HG03025 (cell line): ENCODE measurements at regions not wholly inside any gene's neighbourhood (a gene's known extent, or its start where the extent isn't known, plus 50 kb on each side); places are given as distances from the start of the nearest gene placed in this dataset.
"Not testable (repeated sequence)": the region's sequence is repeated elsewhere in the genome, so short reads cannot be mapped to it uniquely, and the experiment has no call there.

Source experiments
- ATAC-seq: cut with Tn5 transposase; IDR thresholded peaks from one replicate; pipeline ENCODE4 v1.9.1; 2021; ENCODE audit warnings: mild to moderate bottlenecking, moderate library complexity; ENCODE audit not compliant: unreplicated experiment, low FRiP score

DNA sequence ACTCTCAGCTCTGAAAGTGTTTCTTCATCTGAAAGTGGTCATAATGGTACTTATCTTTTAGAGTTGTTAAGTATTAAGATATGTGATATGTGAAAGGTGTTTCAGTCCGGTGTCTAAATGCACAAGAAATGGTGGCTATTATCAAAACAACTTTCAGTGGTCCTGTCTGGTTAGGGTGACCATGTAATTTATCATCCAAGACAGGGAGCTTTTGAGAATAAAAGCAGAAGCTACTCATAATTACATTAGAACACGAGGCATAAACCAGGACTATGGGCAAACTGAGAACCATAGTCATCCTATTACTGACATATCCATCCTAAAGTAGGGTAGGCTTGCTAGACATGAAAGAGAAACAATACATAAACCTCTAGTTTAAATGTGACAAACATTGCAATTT lies 418.1 kb upstream of the SEMA6A start:
- no peak for ATAC-seq

DNA sequence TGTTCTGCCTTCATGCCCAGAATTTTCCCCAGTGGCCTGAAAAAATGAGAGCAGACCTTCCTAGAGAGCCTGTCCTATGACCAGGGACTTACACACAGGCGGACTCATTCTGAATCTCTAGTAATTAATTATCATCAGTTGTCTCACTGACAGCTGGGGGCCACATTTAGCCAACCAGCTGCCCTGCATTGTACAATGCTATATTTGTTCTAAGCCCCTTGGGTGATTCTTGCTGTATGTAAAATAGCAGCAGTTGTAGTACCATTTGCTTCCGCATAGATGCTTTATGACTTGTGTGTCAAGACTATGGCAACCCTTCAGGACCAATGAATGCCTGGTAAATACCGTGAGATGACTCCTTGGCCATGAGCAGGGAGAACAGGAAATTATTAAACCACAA lies 415.4 kb upstream of the SEMA6A start:
- no peak for ATAC-seq

DNA sequence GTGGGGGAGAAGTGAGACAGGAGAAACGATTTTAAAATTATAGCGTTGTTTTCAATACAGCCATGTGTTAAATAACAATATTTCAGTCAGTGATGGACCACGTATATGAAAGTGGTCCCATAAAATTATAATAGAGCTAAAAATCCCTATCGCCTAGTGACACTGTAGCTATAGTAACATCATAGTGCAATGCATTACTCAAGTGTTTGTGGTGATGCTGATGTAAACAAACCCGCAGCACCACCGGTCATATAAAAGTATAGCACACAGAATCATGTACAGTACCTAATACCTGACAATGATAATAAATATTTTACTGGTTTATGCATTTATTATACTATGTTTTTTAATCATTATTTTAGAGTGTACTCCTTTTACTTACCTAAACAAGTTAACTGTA lies 407.4 kb upstream of the SEMA6A start:
- ATAC-seq: no peak

DNA sequence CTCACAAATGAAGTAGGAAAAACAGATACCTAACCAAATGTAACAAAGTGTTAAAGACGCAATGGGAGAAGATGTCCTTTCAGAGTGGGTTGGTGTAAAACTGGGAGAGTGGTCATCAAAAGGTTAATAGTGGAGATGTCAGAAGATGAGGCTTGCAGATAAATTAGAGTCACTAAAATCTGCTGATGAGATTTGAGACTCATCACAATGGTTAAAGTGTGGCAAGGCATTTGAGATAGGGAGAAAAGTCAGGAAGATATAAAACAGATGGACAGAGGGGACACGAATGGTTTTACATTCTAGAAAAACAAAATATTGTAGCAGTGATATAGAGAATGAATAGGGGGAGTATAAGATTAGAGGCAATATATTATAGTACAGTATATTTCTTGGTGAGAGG lies 406.0 kb upstream of the SEMA6A start:
- no peak for ATAC-seq

DNA sequence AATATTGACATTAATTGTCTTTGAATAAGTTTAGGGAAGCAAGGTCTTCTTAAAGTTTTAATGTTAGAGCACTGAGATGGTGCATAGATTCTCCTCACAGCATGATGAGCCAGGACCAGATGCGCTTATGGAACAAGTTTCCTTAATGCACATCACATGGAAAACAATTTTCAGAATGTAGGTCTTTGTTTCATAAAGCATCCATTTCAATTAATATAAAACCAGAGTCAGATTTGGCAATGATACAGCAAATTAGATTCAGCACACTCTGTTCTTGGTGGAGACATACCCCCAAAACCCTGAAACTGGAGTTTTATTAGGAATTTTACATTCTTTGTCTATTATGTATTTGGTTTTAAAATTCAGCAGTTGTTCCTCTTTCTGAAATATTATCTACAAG lies 402.1 kb upstream of the SEMA6A start:
- ATAC-seq: no peak

DNA sequence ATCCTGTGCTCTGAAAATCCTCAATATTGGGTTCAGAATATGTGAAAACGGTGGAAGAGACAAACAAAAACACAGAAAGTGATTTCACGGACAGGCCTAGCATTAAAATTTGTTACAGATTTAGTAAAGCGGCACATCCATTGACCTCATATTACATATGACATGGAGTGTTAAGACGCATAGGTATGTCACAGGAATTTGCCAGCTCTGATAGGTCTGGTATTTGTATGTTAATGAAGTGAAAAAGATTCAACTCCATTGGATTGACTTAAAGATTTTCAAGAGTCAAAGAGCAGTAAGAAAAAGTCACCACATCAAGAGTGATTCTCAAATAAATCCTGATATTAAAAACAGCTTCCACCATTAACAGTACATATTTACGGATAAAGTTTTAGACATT lies 396.5 kb upstream of the SEMA6A start:
- no peak for ATAC-seq

DNA sequence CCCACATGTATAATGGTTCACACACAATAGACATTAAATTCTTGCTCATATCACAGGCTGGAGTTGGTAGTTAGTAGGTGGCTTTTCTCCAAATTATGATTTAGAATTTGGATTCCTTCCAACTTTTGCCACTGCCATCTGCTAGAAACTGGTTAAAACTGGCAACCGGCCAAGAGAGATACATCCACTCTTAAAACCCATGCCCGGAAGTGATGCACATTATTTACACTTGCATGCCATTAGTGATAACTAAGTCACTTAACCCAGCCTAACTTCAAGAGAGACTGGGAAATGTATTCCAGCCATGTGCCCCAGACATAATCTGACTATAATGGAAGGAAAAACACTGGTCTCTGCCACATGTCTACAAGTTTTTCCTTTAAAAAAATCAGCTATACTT lies 395.7 kb upstream of the SEMA6A start:
- ATAC-seq: no peak

DNA sequence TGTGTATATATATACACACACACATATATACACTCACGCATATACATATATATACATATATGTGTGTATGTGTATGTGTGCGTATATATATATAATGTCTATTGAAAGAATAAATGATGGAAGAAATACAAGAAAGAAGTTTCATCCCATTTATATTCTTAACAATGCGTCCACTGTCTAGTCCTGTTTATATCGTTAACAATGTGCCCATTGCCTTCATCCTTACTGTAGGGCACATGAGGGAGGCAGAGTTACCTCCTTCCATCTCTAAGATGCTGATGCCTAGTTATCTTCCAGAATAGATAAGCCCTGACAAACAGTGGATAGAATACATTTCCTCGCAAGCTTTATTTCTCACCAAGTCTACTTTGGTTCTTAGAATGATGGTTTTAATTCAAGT lies 389.8 kb upstream of the SEMA6A start:
- no peak for ATAC-seq

DNA sequence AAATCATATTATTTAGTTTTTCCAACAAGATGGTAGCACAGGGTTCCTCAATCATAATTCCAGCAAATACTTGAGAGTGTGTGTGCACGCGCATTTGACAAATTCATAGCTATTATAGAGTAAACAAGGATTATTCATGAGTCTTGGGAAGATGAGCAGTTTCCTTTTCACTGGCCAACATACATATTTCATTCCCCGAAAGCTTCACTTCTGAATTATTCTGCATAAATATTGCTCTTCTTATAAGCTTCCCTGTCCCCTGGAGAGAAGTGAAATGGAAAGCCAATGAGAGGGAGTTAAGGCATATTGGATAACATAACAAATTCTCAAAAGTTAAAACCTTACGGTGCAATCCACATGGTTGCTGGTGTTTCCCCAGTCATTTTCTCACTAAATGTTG lies 386.4 kb upstream of the SEMA6A start:
- ATAC-seq: no peak

DNA sequence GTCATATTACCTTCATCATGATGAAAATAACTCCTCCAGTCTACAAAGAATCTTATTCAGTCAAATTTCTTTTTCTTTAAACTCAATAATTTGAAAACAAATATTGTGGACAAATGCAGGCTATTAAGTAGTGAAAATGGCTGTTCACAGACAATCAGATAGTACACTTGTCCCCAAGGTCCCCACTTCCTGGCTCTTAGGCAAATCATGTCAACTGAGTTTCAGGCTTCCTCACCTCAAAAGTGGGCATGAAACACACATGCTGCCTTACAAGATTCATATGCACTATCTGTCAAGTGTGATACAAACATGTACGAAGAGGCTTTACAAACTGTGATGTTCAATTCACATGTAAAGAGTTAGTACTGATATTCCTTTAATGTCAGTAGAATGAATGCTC lies 385.2 kb upstream of the SEMA6A start:
- ATAC-seq: no peak

DNA sequence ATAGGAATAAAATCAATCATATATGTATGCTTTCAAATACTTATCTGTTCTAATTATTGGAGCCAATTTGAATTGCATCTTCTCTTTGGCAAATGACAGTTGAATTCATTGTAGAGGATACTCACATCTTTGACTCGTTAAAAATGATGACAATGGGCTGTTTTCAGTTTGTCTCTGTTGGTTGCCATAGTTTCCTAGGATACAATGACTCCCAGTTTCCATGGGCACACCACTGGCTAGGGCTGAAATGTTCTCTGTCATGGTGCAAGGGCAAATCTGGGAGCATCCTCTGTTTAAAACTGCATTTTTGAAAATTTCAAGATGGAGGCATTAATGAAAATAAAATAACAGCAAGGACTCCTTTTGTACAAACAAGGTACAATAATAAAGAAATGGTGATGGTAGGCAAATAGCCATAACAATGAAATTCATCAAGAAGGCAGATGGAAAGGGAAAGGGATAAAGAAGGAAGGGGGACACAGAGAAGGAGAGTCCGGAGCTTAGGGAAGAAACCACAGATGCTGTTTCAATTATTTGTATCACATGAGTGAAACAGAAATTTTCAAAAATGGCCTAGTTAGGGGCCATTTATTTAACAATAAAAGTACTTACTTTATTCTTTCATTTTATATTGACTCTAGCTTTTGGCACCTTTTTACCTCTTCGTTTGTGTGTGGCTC lies 378.8 kb upstream of the SEMA6A start:
- no peak for ATAC-seq

DNA sequence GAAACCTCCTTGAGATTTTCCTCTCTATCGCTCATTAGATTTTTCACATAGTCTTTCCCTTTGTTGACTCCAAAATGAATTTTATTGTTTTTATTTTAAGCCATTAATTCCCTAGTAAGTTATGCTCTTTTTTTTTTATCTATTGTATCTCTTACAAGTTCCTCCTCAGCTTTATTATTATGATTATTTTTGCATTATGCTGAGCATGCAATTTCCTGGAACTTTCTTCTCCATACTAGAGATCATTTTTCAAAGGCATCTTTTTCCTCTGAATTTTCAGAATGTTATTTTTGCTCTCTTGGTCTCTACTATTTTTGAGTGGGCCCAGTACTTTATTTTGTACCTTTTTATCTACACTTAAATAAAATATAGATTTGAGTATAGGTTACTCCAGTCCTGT lies 376.6 kb upstream of the SEMA6A start:
- ATAC-seq: no peak

DNA sequence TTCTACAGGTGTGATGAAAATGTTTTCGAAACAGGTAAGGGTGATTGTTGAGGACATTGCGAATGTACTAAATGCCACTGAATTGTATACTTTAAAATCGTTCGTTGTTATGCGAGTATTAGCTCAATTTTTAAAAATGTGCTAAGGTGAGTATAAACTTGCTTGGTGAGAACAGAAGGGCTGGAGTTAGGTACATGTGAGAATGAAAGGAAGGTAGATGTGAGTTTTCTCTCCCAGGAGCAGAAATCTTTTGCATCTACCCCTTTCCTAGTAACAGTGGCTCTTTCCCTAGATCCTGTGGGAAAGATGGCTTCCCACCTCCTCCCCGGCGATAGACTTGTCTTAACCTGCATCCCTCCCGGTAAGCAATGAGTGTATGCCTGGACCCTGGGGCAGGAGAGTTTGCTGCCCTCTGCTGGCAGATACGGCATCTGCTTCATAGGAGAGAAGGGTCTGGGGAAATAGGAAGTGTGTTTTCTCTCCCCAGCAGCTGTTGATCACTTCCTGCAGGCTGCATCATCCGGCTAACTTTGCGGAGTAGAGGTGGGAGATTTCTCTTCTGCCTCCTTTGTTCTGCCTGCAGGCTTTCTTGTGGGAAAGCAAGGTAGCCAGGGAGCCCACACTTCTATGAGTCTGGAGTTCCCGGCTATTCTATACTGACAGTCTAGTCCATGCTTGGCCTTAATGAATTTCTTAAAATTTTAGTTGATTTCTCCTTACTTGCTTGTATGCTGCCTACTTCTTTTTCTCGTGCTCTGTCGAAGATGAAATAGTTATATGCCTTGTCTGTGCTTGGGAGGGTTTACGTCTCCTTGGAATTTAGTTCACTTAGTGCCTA lies 373.3 kb upstream of the SEMA6A start:
- peak; percentile 99 for ATAC-seq

DNA sequence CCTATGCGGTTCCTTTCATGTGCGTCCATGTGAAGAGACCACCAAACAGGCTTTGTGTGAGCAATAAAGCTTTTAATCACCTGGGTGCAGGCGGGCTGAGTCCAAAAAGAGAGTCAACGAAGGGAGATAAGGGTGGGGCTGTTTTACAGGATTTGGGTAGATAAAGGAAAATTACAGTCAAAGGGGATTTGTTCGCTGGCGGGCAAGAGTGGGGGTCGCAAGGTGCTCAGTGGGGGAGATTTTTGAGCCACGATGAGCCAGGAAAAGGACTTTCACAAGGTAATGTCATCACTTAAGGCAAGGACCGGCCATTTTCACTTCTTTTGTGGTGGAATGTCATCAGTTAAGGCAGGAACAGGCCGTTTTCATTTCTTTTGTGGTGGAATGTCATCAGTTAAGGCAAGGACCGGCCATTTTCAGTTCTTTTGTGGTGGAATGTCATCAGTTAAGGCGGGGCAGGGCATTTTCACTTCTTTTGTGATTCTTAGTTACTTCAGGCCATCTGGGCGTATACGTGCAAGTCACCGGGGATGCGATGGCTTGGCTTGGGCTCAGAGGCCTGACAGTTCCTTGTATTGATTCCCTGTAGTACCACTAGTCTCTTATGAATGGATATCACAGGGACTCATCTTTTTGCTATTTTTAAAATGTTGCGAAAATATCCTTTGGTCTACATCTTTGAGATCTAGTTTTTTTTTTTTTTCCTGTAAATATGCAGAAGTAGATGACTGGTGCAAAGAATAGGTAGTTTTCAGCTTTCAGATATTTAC lies 371.2 kb upstream of the SEMA6A start:
- not testable (repeated sequence) for ATAC-seq

DNA sequence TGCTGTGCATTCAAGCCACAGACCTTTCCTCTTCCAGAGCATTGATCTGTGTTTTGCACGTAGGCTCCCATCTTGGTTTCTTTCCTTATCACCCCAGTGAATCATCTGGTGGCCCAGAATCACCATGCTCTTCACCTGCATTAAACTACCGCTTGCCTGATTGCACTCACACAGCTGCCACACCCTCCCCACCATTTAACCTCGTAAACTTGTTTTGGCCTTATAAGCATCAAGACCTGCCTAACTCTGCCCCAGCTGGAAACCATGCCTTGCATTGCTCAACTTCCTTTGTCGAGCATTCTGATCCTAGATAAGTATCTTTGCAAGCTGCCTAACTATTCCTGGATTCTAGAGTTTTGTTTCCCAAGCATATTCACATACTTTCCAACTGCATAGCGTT lies 369.6 kb upstream of the SEMA6A start:
- ATAC-seq: no peak

DNA sequence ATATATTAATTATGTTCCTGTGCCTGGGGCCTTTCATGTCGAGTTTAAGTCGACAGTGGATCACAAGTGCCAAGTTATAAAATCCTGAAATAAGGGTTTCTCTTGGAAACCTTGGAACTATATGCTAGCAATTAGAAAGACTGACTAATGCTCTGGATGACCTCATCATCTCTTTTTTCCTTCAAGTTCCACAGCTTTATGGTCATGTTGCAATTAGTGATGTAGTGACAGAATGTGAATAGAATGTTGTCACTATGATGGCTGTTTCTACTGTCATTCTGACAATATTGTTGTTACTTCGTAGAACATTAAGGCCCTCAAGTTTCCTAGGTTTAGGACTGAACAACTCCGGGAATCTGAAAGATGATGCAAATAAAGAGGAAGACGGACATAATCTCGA lies 368.0 kb upstream of the SEMA6A start:
- ATAC-seq: no peak

DNA sequence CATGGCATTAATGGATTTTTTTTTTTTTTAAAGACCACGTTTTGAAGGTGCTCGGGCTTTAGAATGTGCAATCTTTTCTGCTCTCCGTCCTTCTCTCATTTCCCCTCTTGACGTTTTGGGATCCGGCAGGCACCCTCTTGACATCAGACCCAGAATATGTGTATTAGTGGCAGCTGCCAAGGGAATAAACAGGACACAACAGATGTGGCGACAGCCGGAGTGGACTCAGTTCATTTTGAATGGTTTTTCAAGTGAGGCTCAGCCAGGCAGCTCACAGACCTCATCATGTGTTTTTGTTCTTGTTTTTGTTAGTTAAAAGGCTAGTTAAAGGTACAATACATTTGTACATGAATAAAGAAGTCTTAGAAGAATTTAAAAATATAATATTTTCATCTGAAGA lies 365.0 kb upstream of the SEMA6A start:
- no peak for ATAC-seq

DNA sequence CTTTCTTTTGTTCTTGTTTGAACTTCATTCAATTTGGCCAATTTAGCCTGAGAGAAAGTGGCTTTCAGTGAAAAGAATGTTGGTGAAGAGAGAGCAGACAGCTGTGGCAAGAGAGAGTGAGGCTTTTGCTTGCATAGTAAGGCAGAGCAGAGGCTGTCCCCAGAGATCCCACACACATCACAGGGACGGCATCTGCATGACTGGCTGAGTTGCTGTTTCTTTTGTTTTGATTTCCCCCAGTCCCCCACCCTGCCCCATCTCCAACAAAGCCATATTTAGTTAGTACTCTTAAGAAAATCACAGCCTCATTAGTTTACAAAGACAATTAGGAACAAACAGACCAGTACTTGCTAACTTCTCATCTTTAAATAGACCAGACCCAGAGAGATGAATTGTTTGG lies 363.9 kb upstream of the SEMA6A start:
- ATAC-seq: no peak

DNA sequence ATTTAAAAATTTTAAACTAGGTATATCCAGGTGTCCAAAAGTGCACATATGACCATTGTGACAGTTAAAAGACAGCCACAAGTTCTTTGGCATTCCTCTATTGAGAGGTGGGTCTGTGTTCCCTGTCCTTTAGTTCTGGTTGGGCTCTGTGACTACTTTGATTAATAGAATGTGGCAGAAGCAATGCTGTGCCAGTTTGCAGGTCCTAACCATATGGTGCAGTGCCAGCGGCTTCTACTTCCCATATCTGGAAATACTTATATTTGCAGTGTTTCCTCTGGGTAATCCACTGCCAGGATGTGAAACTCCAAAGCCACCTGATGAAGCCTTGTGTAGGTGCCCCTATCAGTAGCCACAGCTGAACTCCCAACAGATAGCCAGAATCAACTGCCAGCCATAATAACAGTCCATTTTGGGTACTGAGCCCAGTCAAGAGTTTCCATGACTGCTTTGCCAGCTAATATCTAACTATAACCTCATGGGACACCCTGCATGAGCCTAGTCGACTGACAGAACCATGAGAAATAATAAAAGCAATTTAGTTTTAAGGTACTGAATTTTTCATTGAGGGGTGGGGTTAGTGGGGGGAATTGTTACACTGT lies 361.0 kb upstream of the SEMA6A start:
- no peak for ATAC-seq

DNA sequence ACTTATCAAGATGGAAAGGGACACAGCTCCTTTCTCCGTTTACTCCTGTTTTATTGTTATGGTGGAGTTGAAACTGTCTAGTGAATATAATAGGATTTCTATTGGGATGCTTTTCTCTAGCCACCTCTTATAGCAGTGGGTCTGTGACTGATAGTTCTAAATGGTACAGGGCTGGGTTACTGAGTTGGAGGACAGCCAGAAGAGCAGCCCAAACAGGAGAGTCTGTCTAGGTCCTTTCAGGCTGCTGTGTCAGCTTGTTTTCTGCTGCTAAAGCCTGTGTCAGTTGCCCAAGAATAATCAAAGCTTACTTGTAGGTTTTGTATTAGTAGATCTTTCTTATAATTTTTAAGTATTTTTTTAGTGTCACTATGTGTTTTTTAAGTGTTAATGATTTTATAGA lies 356.0 kb upstream of the SEMA6A start:
- ATAC-seq: no peak

DNA sequence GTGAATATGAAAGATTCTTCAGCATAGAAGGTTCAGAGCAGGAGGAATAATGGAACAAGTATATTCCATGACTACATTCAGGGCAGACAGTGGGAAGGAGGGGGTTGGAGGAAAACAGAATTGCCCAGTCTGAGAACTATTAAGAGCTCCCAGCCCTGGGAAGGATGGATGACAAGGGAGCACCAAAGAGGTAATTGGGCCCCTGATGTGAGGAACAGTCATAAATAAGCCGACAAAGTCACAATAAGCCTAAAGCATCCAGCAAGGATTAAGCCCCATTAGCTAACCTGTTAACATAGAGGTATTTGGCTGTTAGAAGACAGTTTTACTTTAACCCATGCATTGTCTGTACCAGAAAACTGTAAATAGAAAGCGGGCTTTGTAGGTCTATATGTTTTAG lies 348.7 kb upstream of the SEMA6A start:
- ATAC-seq: no peak
